H9 (cell line): ENCODE measurements at regions not wholly inside any gene's neighbourhood (a gene's known extent, or its start where the extent isn't known, plus 50 kb on each side); places are given as distances from the start of the nearest gene placed in this dataset.

ENCODE experiments used
- DNase-seq: peaks from one replicate; pipeline ENCODE4 v3.0.0-alpha.2; 2017
- H2AFZ ChIP-seq: one replicate; pipeline ENCODE4 v1.6.1; 2013; ENCODE audit warnings: mild to moderate bottlenecking, low read length, control low read depth, moderate library complexity
- H2AK5ac ChIP-seq: 2 replicates; pipeline ENCODE4 v1.6.1; 2013; ENCODE audit warnings: low read length, control low read depth, mixed read lengths; ENCODE audit not compliant: insufficient read length
- H2BK120ac ChIP-seq: one replicate; pipeline ENCODE4 v1.6.1; 2013; ENCODE audit warnings: low read depth, mild to moderate bottlenecking, low read length, control low read depth, inconsistent platforms; ENCODE audit not compliant: poor library complexity, severe bottlenecking
- H2BK12ac ChIP-seq: 2 replicates; pipeline ENCODE4 v1.6.1; 2013; ENCODE audit warnings: low read length, control low read depth, mixed read lengths, low read depth; ENCODE audit not compliant: insufficient read length
- H2BK15ac ChIP-seq: 2 replicates; pipeline ENCODE4 v1.6.1; 2013; ENCODE audit warnings: low read depth, low read length, control low read depth
- H2BK20ac ChIP-seq: one replicate; pipeline ENCODE4 v1.6.1; 2013; ENCODE audit warnings: low read depth, mild to moderate bottlenecking, low read length, control low read depth, inconsistent platforms; ENCODE audit not compliant: poor library complexity, severe bottlenecking
- H2BK5ac ChIP-seq: 2 replicates; pipeline ENCODE4 v1.6.1; 2013; ENCODE audit warnings: low read length, control low read depth, mixed read lengths; ENCODE audit not compliant: insufficient read length
- H3K14ac ChIP-seq: 2 replicates; pipeline ENCODE4 v1.6.1; 2013; ENCODE audit warnings: low read length, control low read depth; ENCODE audit not compliant: insufficient read depth
- H3K18ac ChIP-seq: 2 replicates; pipeline ENCODE4 v1.6.1; 2013; ENCODE audit warnings: low read depth, mild to moderate bottlenecking, mixed read lengths, low read length, control low read depth; ENCODE audit not compliant: insufficient read length
- H3K23ac ChIP-seq: 2 replicates; pipeline ENCODE4 v1.6.1; 2013; ENCODE audit warnings: low read length, control low read depth, mixed read lengths, low read depth; ENCODE audit not compliant: insufficient read length
- H3K23me2 ChIP-seq: 2 replicates; pipeline ENCODE4 v1.6.1; 2013; ENCODE audit warnings: low read depth, mild to moderate bottlenecking, mixed read lengths, low read length, control low read depth; ENCODE audit not compliant: insufficient read length, poor library complexity, severe bottlenecking
- H3K27ac ChIP-seq: 2 replicates; pipeline ENCODE4 v1.5.1; 2013; ENCODE audit warnings: low read length, control low read depth, mixed read lengths, low read depth; ENCODE audit not compliant: insufficient read length
- H3K27me3 ChIP-seq: 2 replicates; pipeline ENCODE4 v1.6.1; 2013; ENCODE audit warnings: low read length, control low read depth, inconsistent platforms; ENCODE audit not compliant: insufficient read depth
- H3K4ac ChIP-seq: 2 replicates; pipeline ENCODE4 v1.6.1; 2013; ENCODE audit warnings: low read depth, mild to moderate bottlenecking, control low read depth, inconsistent platforms, low read length, moderate library complexity
- H3K4me1 ChIP-seq: 2 replicates; pipeline ENCODE4 v1.6.1; 2013; ENCODE audit warnings: low read length, control low read depth, inconsistent platforms; ENCODE audit not compliant: insufficient read depth
- H3K4me2 ChIP-seq: 2 replicates; pipeline ENCODE4 v1.6.1; 2013; ENCODE audit warnings: low read length, control low read depth, mixed read lengths; ENCODE audit not compliant: insufficient read length, insufficient read depth
- H3K56ac ChIP-seq: 2 replicates; pipeline ENCODE4 v1.6.1; 2013; ENCODE audit warnings: low read depth, mild to moderate bottlenecking, mixed read lengths, low read length, control low read depth; ENCODE audit not compliant: insufficient read length
- H3K79me1 ChIP-seq: 2 replicates; pipeline ENCODE4 v1.6.1; 2013; ENCODE audit warnings: low read depth, mild to moderate bottlenecking, moderate library complexity, low read length, control low read depth, inconsistent platforms; ENCODE audit not compliant: insufficient read depth, poor library complexity, severe bottlenecking
- H3K79me2 ChIP-seq: 2 replicates; pipeline ENCODE4 v1.6.1; 2013; ENCODE audit warnings: low read length, control low read depth, inconsistent platforms; ENCODE audit not compliant: insufficient read depth
- H3K9ac ChIP-seq: 2 replicates; pipeline ENCODE4 v1.6.1; 2013; ENCODE audit warnings: low read length, control low read depth, mixed read lengths; ENCODE audit not compliant: insufficient read length; ENCODE audit errors: extremely low read depth
- H3K9me3 ChIP-seq: one replicate; pipeline ENCODE4 v1.6.1; 2013; ENCODE audit warnings: low read depth, low read length, inconsistent platforms; ENCODE audit not compliant: control insufficient read depth
- H3T11ph ChIP-seq: one replicate; pipeline ENCODE4 v1.6.1; 2013; ENCODE audit warnings: mild to moderate bottlenecking, low read length, control low read depth, inconsistent platforms
- H4K20me1 ChIP-seq: one replicate; pipeline ENCODE4 v1.6.1; 2013; ENCODE audit not compliant: control insufficient read depth, insufficient read length, insufficient read depth
- H4K5ac ChIP-seq: 2 replicates; pipeline ENCODE4 v1.6.1; 2013; ENCODE audit warnings: low read depth, mild to moderate bottlenecking, mixed read lengths, low read length, control low read depth; ENCODE audit not compliant: insufficient read length
- H4K8ac ChIP-seq: replicated peaks from 2 replicates; pipeline ENCODE4 v1.6.1; 2013; ENCODE audit warnings: low read length, control low read depth, mixed read lengths, low read depth; ENCODE audit not compliant: insufficient read length
- H4K91ac ChIP-seq: 2 replicates; pipeline ENCODE4 v1.6.1; 2013; ENCODE audit warnings: low read depth, mild to moderate bottlenecking, moderate library complexity, mixed read lengths, low read length, control low read depth; ENCODE audit not compliant: insufficient read length
- H3K27ac Mint-ChIP-seq, 3 experiments: 2 replicates in 2 of 3; 3 replicates in 1 of 3; pipeline ENCODE4 v1.8.0; 2020 to 2021; ENCODE audit warnings: mixed read lengths in 3 of 3, mild to moderate bottlenecking in 1 of 3, moderate library complexity in 1 of 3
- H3K27me3 Mint-ChIP-seq: 2 replicates; pipeline ENCODE4 v1.8.0; 2021; ENCODE audit warnings: low read depth, mild to moderate bottlenecking, moderate library complexity, mixed read lengths
- H3K36me3 Mint-ChIP-seq, 3 experiments: 2 replicates in 2 of 3; 3 replicates in 1 of 3; pipeline ENCODE4 v1.8.0; 2020 to 2021; ENCODE audit warnings: low read depth in 3 of 3, mixed read lengths in 3 of 3; ENCODE audit not compliant: insufficient read depth in 1 of 3
- H3K4me1 Mint-ChIP-seq, 2 experiments: 2 replicates each; pipeline ENCODE4 v1.8.0; 2020; ENCODE audit warnings: mixed read lengths in 2 of 2
- H3K4me3 Mint-ChIP-seq, 2 experiments: 2 replicates in 1 of 2; 3 replicates in 1 of 2; pipeline ENCODE4 v1.8.0; 2020 to 2021; ENCODE audit warnings: mild to moderate bottlenecking in 2 of 2, mixed read lengths in 2 of 2, moderate library complexity in 1 of 2
- H3K9me3 Mint-ChIP-seq, 2 experiments: 2 replicates in 1 of 2; 3 replicates in 1 of 2; pipeline ENCODE4 v1.8.0; 2020; ENCODE audit warnings: mild to moderate bottlenecking in 2 of 2, mixed read lengths in 2 of 2, moderate library complexity in 1 of 2
- CTCF ChIP-seq: fragments of 200-600 bp; sonication (generic); conservative IDR thresholded peaks from 3 replicates; pipeline ENCODE4 v1.8.0; 2021; ENCODE audit warnings: antibody characterized with exemption, mild to moderate bottlenecking
- WGBS: extraction: QIAGEN DNeasy Blood & Tissue Kit; methylation state at CpG from one replicate; pipeline ENCODE4 v1.1.7; 2013; ENCODE audit warnings: missing lambda C conversion rate, low lambda C conversion rate, mixed read lengths; ENCODE audit not compliant: insufficient read length; ENCODE audit errors: extremely low coverage; 5-methylcytosine and 5-hydroxymethylcytosine counted together

GRCh38 chr6:105972440-105972839 lies 113.7 kb upstream of the PRDM1 start:
- H3K9me3 Mint-ChIP-seq = peaks cover 7 to 13% of the 10 kb centered on the region in 2 experiments; a peak in 4 of 5 replicates
- no peaks in the 10 kb centered on the region for H3K79me2 ChIP-seq
- H3T11ph ChIP-seq = no peak overlapping the region
- H4K20me1 ChIP-seq = no peaks in the 10 kb centered on the region
- no peak overlapping the region for H2AK5ac ChIP-seq
- H3K36me3 Mint-ChIP-seq = peaks cover 0 to 16% (median 3%) of the 10 kb centered on the region in 3 experiments; a peak in 3 of 7 replicates
- no peak overlapping the region for H3K56ac ChIP-seq
- H3K27me3 ChIP-seq = no peaks in the 10 kb centered on the region
- no peak overlapping the region for H2AFZ ChIP-seq
- no peaks in the 10 kb centered on the region for H3K9me3 ChIP-seq
- DNase-seq = no peak
- no peak overlapping the region for H4K8ac ChIP-seq
- no peak overlapping the region for H2BK12ac ChIP-seq
- no peak overlapping the region for H3K14ac ChIP-seq
- H4K91ac ChIP-seq = no peak overlapping the region
- H3K4me1 Mint-ChIP-seq = no peaks in the 10 kb centered on the region
- no peak overlapping the region for H3K18ac ChIP-seq
- H3K27ac ChIP-seq = no peak overlapping the region
- H3K23ac ChIP-seq = no peak overlapping the region
- no CpG with 5 or more reads among the region's 1 CpG for WGBS
- H2BK120ac ChIP-seq = no peak overlapping the region
- TF ChIP-seq CTCF = no peak
- H3K27ac Mint-ChIP-seq = no peak overlapping the region
- no peaks in the 10 kb centered on the region for H3K23me2 ChIP-seq
- no peak overlapping the region for H4K5ac ChIP-seq
- no peak overlapping the region for H2BK15ac ChIP-seq
- no peaks in the 10 kb centered on the region for H3K4me1 ChIP-seq
- H2BK5ac ChIP-seq = no peak overlapping the region
- H2BK20ac ChIP-seq = no peak overlapping the region
- H3K27me3 Mint-ChIP-seq = no peaks in the 10 kb centered on the region; the same call in none of the 2 replicates
- no peak overlapping the region for H3K9ac ChIP-seq
- H3K4me2 ChIP-seq = no peak overlapping the region
- H3K4me3 Mint-ChIP-seq = no peak overlapping the region
- no peak overlapping the region for H3K4ac ChIP-seq
- H3K79me1 ChIP-seq = no peaks in the 10 kb centered on the region
